Astrocyte of the spinal cord (primary cell): ENCODE measurements at regions not wholly inside any gene's neighbourhood (a gene's known extent, or its start where the extent isn't known, plus 50 kb on each side); places are given as distances from the start of the nearest gene placed in this dataset.

Source experiments
- DNase-seq: peaks from one replicate; pipeline ENCODE4 v3.0.0; 2011; ENCODE audit warnings: low read depth, low spot score
- H3K4me3 ChIP-seq: 2 replicates; pipeline ENCODE4 v1.5.1; 2011; ENCODE audit warnings: low read depth, mild to moderate bottlenecking, low read length, moderate library complexity
- CTCF ChIP-seq: IDR thresholded peaks from 2 replicates; pipeline ENCODE4 v1.5.1; 2012; ENCODE audit warnings: low read depth, mild to moderate bottlenecking, low read length, inconsistent platforms
- in situ Hi-C: cut with HindIII; loops from 2 replicates; pipeline ENCODE4 v1.10.0; 2017; ENCODE audit warnings: low sequenced_read_pairs

DNA sequence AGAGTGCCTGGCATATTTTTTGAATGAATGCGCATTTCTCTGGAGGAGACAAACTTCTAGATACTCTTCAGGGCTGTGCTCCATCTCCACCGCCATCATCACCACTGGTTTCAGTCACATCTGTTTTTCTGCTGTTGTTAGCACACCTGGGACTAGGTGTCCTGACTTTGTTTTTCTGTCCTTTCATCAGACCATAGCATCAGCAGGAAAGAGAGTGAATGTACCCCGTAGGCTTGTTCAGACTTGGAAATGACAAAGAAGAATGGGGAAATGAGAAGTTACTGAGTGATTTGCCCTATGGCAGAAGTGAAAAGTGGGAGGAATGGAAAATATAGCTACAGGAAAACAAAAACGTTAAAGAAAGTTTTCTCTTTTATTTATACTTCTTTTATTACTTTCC is 965.2 kb upstream of the FANCL start:
- DNase-seq, result no peak
- in situ Hi-C loops, result no loop called here
- TF ChIP-seq CTCF, result no peak
- H3K4me3 ChIP-seq, result no peak overlapping the region

DNA sequence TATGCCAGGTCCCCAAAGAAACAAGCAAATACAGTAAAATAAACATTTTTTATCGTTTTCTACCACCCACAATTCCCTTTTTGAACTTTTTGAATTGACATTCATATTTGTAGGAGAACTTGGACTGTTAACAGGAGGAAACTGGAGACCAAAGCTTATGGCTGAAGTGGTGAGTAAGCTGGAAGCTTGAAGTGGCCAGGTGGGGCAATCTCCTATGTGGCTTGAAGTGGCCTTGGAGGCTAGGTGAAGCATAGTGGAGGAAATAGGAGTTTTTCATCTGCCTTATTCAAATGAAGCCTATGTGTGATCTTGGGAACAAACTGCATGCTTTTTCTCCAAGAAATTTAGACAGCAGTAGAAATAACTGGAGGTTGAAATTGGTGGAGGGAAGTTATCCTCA is 962.9 kb upstream of the FANCL start:
- TF ChIP-seq CTCF, result no peak
- DNase-seq, result no peak
- in situ Hi-C loops, result no loop called here
- no peak overlapping the region for H3K4me3 ChIP-seq

DNA sequence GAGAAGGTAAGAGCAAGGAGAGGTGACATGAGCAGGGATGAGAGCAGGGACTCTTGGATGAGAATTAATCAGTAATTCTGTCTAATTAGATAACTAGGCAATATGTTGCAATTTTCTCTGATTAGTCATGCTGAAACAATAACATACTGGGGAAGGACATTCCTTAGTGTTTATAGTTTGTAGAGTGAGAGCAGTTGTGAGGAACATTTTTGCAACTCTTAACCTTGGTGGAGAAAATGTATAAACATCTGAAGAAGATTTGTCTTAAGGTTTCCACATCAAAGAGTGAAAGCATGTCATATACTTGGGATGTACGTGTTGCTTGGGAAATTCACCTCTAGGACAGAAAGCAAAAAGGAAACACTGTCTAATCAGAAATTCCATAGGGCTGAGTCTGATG is 955.4 kb upstream of the FANCL start:
- H3K4me3 ChIP-seq, result no peak overlapping the region
- no peak for TF ChIP-seq CTCF
- in situ Hi-C loops, result no loop called here
- peak; percentile 75 for DNase-seq

- in situ Hi-C loops, result no loop called here
- H3K4me3 ChIP-seq, result no peak overlapping the region
- TF ChIP-seq CTCF, result no peak
- peak; percentile 8 for DNase-seq
These were observed 954.7 kb upstream of the FANCL start for GRCh38 chr2:59195851-59196250.

DNA sequence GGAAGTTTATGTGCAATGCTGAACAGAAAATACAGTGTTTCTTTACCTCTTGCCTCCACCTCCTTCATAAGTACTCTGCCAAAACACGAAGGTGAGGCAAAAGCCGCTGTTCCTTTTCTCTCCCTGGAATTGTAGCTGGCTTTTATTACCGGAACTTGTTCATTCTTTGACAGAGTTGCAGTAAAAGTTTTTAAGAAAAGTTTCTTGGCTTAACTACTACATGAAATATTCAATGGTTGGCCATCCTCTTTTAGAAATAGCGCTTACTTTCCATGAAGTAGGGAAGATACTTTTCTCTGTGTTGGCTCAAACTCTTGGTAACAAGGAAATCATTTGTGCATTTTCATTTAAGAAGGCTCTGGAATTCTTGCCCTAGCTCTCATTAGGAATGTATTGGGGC is 950.7 kb upstream of the FANCL start:
- in situ Hi-C loops, result no loop called here
- TF ChIP-seq CTCF, result no peak
- no peak overlapping the region for H3K4me3 ChIP-seq
- DNase-seq, result no peak

GRCh38 chr2:59190518-59190917 is 949.4 kb upstream of the FANCL start:
- TF ChIP-seq CTCF, result no peak
- in situ Hi-C loops, result no loop called here
- DNase-seq, result no peak
- H3K4me3 ChIP-seq, result no peak overlapping the region
